ENCODE measurements at regions not wholly inside any gene's neighbourhood (a gene's known extent, or its start where the extent isn't known, plus 50 kb on each side); places are given as distances from the start of the nearest gene placed in this dataset.
A peak's percentile ranks its signal among the peaks of the same experiment; 100 is the strongest.

DNA sequence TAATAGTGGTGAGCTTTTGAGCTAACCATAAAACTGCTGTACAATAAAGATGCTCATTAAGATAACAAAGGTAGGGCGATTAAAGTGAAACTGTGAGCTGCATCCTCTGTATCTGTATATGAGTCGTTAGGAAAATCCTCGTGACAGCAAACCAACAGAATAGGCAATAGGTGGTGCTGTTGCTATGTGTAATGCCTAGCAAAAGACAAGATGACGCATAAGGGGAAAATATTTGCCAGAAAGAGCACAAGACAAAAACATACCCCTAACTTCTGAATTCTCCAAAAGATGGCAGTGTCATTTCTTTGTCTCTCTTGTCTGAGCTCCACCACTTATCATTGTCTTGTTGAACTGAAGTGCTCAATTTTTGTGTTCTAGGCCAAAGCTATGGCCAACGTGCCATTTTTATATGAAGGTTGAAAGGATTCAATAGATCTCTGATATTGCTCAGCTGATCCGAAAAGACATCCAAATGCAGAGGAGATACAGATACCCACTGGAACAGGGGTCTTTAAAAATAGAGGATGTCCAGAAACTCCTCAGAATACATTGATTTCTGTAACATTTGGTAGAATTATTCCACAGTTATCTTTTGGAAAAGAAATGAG is 56.3 kb upstream of the ANKEF1 start:
- TF ChIP-seq, protein P1, sequence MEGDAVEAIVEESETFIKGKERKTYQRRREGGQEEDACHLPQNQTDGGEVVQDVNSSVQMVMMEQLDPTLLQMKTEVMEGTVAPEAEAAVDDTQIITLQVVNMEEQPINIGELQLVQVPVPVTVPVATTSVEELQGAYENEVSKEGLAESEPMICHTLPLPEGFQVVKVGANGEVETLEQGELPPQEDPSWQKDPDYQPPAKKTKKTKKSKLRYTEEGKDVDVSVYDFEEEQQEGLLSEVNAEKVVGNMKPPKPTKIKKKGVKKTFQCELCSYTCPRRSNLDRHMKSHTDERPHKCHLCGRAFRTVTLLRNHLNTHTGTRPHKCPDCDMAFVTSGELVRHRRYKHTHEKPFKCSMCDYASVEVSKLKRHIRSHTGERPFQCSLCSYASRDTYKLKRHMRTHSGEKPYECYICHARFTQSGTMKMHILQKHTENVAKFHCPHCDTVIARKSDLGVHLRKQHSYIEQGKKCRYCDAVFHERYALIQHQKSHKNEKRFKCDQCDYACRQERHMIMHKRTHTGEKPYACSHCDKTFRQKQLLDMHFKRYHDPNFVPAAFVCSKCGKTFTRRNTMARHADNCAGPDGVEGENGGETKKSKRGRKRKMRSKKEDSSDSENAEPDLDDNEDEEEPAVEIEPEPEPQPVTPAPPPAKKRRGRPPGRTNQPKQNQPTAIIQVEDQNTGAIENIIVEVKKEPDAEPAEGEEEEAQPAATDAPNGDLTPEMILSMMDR (IDR thresholded peaks at IDR 0.05; ENCODE audit: low read depth, low read length) = peak; percentile 89
- TF ChIP-seq, protein P2, sequence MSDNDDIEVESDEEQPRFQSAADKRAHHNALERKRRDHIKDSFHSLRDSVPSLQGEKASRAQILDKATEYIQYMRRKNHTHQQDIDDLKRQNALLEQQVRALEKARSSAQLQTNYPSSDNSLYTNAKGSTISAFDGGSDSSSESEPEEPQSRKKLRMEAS (IDR thresholded peaks at IDR 0.05; ENCODE audit: low read depth, low read length) = peak; percentile 53
- no peak for TF ChIP-seq POLR2A (IDR thresholded peaks at IDR 0.05; ENCODE audit: extremely low read depth, insufficient read length)

Measured in NB4 (cell line).